ENCODE measurements at regions not wholly inside any gene's neighbourhood (a gene's known extent, or its start where the extent isn't known, plus 50 kb on each side); places are given as distances from the start of the nearest gene placed in this dataset.
"Not testable (repeated sequence)": the region's sequence is repeated elsewhere in the genome, so short reads cannot be mapped to it uniquely, and the experiment has no call there.

DNA sequence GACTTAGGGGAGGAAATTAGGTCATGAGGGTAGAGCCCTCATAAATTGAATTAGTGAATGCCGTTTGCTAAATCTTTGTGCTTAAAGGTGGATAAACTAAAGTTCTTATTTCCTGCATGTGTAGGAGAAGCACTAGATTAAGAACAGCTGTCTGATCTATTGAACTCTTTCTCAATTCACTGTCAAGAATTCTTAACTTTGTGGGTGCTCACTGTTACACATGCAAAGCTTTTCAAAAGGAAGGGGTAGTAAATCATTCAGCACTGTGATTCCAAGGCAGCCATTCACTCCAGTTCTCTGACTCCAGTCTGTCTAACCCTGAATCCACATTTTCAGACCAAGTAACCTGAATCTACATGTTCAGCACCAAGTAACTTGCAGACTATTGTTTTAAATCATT is 1520.1 kb downstream of the PCDH18 start:
- intact Hi-C loops (cut with DNase I): no loop called here
- ATAC-seq (no peak), DNase-seq (no peak)

DNA sequence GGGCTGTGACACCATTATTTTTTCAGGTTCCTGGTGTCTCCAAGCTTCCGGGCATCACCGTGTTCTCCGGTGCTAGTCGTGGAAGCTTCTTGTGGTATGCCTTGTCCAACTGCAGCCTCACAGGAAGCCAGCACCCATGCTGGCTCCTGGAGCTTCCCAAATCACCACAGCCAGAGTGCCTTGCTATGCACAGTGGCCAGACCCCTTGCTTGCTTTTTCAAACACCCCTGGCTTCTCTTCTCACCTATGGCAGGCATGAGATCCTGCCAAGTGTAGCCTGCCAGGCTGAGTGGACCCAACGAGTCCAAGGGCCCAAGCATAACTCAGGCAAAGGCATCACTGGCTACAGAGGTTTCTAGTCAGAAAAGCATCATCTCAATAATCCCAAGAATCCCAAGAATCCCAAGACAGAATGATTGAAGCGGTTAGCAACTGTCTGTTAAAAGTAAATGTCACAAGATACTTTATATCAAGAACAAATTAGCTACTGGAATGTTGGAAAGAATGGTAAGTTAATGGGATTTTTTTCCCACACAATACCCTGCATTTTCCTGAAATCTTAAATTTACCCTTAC is 1522.9 kb downstream of the PCDH18 start:
- no peak for DNase-seq
- ATAC-seq: no peak
- intact Hi-C loops (cut with DNase I): no loop called here

DNA sequence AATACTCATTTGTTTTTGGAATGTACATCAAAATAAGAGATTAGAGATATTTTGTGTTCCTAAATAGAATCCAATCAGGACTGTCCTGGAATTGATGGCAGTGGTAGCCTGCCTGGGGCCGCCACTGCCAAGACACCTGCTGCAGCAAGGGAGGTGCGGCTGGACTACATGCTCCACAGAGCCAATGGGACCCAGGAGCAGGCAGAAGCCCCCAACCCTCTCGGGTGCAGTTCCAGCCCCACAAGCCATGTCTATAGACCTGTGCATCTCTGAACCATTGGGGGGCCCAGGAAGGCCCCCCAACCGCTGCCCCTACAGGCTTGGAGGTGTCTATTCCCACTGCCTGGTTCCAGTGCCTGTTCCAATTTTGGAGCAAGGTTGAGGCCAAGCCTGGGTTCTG is 1524.3 kb downstream of the PCDH18 start:
- ATAC-seq (no peak), DNase-seq (no peak)
- intact Hi-C loops (cut with DNase I): no loop called here

DNA sequence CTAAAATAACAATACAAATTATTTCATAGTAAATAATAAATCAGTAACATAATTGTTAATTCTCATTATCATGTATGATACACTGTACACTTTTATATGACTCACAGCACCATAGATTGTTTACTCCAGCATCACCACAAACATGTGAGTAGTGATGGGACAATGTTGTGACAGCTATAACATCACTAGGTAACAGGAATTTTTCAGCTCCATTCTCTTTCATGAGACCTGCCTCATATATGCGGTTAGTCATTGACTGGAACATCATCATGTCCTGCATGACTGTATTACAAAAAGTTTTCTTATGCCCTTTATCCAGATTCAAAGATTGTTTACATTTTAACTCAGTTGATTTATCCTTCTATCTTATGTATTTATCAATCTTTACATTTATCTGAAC is 1530.0 kb downstream of the PCDH18 start:
- DNase-seq (no peak), ATAC-seq (no peak)
- intact Hi-C loops (cut with DNase I): no loop called here

DNA sequence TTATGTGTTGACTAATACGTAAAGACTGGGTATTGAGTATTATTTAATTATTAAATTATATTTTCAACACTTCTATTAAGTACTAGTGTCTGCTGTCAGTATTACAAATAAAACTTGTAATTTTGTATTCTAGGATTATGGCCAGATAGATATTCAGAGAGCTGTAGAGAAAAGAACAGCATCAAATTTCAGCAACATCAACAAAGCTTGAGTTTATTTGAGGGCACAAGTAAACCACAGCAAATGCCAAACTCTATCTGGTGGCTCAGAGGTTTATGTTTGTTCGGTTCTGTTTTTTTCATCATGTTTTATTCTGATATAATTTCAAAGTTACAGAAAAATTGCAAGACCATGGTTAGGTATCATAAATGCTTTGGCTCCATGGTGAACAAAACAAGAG is 1530.5 kb downstream of the PCDH18 start:
- intact Hi-C loops (cut with DNase I): no loop called here
- no peak for DNase-seq

DNA sequence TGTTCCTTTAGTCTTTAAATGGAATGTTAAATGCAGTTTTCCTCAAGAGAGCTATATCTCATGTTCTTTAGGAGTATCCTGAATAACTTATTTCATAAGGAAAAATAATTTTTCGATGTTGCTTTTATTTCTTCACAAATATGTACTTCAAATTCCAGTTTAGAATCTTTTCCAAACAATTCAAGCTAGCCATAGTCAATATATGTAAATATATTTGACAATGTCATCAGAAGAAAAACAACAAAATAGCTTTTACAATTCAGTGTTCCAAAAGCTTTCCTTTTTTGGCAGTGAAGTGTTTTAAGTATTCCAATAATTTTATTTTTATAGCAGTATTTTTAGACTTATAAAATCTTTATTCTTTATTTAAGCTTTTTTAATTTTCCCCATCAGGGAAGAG is 1532.0 kb downstream of the PCDH18 start:
- DNase-seq (no peak), ATAC-seq (no peak)
- intact Hi-C loops (cut with DNase I): no loop called here

More for the DNA sequence above, 1530.5 kb downstream of the PCDH18 start:
- ATAC-seq: no peak

DNA sequence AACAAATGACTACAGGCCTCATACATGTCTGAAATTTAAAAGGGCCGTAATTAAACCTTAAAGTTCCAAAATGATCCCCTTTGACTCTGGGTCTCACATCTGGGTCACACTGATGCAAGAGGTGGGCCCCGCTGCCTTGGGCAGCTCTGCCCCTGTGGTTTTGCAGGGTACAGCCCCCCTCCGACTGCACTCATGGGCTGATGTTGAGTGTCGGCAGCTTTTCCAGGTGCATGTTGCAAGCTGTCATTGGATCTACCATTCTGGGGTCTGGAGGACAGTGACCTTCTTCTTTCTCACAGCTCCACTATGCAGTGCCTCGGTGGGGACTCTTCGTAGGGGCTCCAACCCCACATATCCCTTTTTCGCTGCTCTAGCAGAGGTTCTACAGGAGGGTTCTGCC is 1537.9 kb downstream of the PCDH18 start:
- intact Hi-C loops (cut with DNase I): no loop called here
- ATAC-seq (no peak), DNase-seq (no peak)

DNA sequence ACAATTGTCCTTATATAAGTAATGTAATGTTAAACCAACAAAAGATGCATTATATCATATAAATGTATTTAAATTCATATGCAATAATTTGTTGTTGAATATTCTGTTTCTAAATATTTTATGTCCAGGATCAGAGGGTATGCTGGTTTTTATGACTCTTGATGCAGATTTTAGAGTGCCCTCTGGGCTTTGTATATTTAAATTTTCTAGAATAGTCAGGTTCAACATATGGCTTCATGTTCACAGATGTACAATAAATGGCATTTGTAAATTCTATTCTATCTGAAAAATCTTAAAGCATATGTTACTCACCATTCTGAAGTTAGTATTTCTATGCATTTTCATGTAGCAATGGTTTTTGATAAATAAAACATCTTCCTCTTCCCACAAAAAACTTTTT is 1555.4 kb downstream of the PCDH18 start:
- intact Hi-C loops (cut with DNase I): no loop called here
- ATAC-seq (no peak), DNase-seq (no peak)

DNA sequence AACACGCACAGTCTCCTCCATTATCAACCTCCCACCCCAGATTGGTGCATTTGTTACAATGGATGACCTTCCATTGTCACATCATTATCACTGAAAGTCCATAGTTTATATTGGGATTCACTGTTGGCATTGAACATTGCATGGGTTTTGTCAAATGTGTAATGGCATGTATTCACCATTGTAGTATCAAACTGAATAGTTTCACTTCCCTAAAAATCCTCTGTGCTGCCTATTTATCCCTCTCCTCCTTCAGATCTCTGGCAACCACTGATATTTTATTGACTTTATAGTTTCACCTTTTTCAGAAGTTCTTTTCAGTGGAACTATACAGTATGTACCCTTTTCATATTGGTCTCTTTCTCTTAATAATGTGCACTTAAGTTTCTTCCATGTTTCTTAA is 1565.4 kb downstream of the PCDH18 start:
- ATAC-seq: no peak
- DNase-seq: no peak
- intact Hi-C loops (cut with DNase I): no loop called here

DNA sequence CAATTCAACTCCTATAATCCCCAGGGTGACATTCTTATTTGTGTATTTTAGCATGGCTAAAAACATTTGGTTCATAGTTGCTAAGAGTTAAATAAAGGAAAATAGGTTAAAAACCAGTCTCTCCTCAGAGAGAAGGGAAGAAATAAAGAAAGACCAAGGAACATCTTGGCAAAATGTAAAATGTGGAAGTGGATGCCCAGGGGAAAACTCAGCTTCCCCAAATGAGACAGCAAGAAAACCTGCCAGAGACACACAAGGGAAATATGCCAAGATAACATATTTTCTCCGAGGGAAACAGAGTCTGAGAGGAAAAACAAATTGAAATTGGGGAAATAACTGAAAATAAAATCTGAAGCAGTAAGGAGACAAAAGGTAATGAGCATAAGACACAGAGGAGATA is 1569.3 kb downstream of the PCDH18 start:
- intact Hi-C loops (cut with DNase I): no loop called here
- DNase-seq: no peak
- no peak for ATAC-seq

DNA sequence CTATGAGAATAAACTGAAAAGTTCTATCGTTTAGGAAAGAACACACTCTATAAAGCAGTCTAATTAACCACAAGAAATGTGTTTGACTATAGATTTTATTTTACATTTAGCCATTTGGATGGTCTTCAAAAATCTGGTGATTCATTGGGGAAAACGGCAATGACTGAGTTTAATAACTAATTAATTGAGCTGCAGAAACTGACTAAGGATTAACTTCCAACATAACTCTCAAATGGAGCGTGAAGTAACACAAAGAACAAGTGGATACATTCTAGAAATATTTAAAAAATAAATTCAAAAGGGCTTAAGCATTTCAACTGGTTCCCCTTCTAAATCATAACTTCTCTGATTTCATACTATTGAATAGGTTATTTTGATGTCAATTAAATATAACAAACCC is 1582.4 kb downstream of the PCDH18 start:
- ATAC-seq: no peak
- no peak for DNase-seq
- intact Hi-C loops (cut with DNase I): no loop called here

DNA sequence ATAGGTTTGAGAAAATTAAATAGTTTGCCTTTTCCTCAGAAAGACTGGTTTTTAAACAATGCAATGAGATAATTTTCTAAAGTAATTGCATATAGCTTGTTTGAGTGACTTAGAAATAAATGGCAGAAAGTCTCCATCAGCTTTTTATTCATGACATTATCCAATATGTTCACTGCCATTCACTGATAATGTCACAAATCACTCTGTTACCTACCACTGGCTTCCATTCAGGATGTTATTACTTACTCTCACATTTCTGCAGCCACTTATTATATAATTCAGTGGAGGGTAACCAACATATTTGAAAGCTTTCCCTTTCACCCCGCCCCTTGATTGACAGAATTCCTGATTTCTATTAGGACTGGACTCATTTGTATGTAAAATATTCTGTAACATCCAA is 1583.5 kb downstream of the PCDH18 start:
- intact Hi-C loops (cut with DNase I): no loop called here
- DNase-seq: no peak
- ATAC-seq: no peak

DNA sequence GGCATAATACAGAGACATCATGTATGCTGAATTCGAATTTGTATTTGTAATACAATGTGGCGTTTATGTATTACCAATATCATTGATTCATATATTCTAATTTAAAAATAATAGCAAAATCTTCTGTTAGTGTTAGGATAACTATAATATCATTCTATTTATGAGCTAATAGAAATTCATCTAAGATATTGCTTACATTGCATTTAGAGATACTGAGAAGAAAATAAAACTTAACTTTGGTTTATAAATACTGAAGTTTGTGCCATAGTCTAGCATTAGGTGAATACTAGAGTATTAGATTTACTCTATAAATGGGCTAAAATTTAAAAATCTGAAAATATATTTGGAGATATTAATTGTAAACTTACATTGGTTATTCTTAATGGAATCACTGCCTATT is 1590.6 kb downstream of the PCDH18 start:
- DNase-seq (no peak), ATAC-seq (no peak)
- intact Hi-C loops (cut with DNase I): no loop called here

DNA sequence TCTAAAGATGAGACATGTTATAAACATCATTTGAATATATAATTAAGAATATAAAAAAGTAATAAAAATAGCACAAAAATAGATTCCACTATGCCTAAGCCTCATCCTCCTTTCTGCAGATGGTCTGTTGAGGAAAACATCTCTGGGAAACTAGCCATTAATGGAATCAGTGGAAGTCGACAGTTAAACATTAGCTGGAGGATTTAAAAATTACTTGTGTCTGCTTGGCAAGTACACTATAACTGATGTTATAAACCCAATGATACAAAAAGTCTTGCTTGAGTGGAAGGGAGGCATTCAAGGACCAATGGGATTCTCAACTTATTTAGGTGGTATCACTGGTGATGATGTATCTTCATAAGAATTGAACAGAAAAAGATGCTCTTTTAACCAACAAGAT is 1598.3 kb downstream of the PCDH18 start:
- no peak for ATAC-seq
- intact Hi-C loops (cut with DNase I): no loop called here
- DNase-seq: no peak

DNA sequence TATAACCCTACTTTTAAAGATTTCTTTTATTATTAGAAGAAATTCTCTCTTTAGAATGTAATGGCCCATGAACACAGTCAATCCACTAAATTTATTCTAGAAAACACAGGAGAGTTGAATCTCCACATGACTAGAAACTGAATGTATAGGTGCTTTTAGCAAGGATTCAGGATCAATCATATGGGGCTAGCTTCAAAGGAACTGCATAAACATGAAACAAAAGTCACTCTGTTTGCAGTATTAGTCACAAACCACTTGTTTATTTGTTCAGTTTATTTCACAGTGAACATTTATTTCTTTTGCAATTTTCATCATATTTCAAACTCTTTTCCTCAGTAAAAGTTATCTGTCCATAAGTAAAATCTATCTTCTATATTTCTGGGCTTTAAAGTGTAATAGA is 1604.6 kb downstream of the PCDH18 start:
- intact Hi-C loops (cut with DNase I): no loop called here
- DNase-seq: no peak
- no peak for ATAC-seq

DNA sequence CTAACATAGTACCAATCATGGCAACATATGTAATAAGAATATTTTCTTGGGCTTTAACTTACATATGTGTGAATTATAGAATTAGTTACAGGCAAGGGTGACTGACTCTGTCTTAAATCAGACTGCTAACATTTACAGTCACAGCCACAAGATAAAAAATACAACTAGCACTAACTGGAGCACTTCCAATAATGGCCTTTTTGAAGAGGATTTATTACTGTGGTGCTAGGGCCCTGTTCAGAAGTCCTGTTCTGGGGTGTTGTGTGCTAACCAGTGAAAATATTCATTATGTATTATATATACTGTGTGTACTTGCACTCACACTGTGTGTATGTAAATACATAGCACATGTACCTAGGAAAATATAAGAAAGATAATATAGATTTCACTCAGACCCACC is 1611.2 kb downstream of the PCDH18 start:
- ATAC-seq: no peak
- no peak for DNase-seq
- intact Hi-C loops (cut with DNase I): no loop called here

DNA sequence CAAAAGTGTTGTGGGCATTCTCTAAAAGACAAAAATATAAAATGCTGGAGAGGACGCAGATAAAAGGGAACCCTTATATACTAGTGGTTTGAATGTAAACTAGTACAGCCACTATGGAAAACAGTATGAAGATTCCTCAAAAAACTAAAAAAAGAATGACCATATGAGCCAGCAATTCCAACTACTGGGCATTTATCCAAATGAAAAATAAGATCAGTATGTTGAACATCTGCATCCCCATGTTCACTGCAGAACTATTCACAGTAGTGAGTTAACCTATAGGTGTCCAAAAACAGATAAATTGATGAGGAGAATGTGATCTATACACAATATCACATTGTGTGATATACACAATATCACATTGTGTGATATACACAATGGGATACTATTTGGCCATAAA is 1615.3 kb downstream of the PCDH18 start:
- ATAC-seq (no peak), DNase-seq (no peak)
- intact Hi-C loops (cut with DNase I): no loop called here

DNA sequence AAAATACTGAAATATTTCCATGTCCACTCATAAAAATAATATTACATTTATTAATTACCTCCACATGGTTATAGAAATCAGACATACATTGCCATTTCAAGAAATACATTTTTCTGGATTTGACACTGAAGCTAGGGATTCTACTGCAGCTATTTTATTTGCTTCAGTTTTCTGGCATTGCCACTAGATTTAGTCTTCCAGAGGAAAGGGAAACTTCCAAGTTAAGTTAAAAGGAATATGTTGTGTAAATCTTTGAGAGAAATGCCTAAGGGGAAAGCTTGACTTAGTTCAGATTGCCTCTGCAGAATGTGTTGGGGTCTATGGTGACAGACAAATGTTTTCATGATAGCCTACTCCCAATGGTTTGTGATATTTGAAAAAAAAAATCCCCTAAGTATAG is 1631.3 kb downstream of the PCDH18 start:
- DNase-seq: no peak
- no peak for ATAC-seq
- intact Hi-C loops (cut with DNase I): no loop called here

DNA sequence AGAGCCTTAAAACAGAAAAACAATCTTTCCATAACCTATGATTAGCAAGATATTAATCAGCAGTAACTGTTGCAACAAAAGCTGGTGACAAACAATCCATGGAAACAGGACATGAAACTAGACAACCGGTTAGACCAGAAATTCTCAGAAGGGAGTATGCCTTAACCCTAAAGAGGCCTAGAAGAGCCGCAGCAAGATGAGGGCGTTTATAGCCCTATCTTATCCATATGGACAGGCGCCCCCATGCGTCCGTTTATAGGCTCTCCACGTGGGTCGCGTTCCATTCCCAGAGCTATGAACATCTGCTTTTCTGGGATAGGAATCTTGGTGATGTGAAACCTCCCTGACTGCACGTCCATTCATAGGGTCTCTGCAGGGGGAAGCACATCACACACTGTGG is 1662.7 kb upstream of the PABPC4L start:
- intact Hi-C loops (cut with DNase I); ATAC-seq: not testable (repeated sequence)

DNA sequence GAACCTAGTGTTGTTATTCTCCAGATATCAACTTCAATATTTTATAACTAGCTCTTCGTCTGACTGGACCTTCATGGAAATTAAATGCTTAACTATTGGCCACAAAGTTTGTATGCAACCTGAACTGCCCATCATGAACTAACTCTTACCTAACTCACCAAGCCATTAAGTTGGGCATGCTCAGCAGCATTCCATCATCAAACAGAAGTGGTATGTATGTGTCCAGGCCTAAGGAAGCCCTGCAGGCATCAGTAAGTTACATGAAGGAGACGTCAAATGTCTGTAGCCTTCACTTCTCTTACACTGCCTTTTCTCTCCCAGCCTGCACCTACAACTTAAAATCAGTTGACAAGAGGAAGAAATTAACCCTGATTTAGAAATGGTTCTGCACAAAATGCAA is 1639.2 kb upstream of the PABPC4L start:
- DNase-seq: no peak
- intact Hi-C loops (cut with DNase I): no loop called here
- ATAC-seq: no peak

More for the DNA sequence above, 1662.7 kb upstream of the PABPC4L start:
- not testable (repeated sequence) for DNase-seq

DNA sequence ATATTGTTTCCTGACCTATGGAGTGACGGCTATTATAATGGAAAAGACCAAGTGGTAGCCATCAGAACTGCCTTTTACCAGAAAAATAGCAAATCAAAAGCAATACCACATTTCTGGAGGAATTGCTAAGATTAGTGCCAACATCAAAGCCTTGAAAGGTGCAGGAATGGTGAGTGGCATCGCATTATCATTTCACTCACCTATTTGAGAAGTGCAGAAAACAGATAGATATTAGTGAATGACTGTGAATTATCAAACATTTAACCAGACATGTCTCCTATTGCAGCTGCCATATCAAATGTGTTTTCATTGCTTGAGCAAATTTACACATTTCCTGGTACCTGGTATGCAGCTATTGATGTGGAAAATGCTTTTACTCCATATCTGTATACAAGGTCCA is 1638.1 kb upstream of the PABPC4L start:
- ATAC-seq (no peak), DNase-seq (no peak)
- intact Hi-C loops (cut with DNase I): no loop called here

DNA sequence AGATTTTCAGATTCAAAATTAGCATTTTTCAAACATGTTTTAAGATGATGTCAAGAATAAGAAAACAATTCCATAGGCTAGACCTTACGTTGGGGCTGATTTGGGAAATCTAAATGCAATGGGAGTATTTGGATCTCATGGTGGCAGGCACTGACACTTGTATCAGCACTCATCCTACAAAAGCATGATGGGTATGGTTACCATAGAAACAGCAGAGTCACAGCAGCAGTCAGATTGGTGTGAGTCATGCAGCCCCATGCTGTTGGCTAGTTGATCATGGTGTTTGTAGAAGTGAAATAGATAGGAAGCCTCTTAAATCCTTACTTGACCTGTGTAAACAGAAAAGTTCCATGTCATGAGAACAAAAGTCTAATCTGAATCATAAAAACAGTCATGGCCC is 1637.3 kb upstream of the PABPC4L start:
- ATAC-seq: no peak
- DNase-seq: no peak
- intact Hi-C loops (cut with DNase I): no loop called here
